Fibroblast of the aortic adventitia (primary cell): ENCODE measurements at regions not wholly inside any gene's neighbourhood (a gene's known extent, or its start where the extent isn't known, plus 50 kb on each side); places are given as distances from the start of the nearest gene placed in this dataset.

Source experiments
- DNase-seq: peaks from one replicate; pipeline ENCODE4 v3.0.0-alpha.2; 2010; ENCODE audit warnings: low read depth
- H3K4me3 ChIP-seq: 2 replicates; pipeline ENCODE4 v1.5.1; 2011; ENCODE audit warnings: low read depth, mild to moderate bottlenecking, control low read depth, low read length, moderate library complexity
- TF ChIP-seq, protein P1 (sequence below): IDR thresholded peaks from 2 replicates; pipeline ENCODE4 v1.5.1; 2011; ENCODE audit warnings: mild to moderate bottlenecking, low read length, control low read depth, inconsistent platforms; ENCODE audit not compliant: insufficient read depth

DNA sequence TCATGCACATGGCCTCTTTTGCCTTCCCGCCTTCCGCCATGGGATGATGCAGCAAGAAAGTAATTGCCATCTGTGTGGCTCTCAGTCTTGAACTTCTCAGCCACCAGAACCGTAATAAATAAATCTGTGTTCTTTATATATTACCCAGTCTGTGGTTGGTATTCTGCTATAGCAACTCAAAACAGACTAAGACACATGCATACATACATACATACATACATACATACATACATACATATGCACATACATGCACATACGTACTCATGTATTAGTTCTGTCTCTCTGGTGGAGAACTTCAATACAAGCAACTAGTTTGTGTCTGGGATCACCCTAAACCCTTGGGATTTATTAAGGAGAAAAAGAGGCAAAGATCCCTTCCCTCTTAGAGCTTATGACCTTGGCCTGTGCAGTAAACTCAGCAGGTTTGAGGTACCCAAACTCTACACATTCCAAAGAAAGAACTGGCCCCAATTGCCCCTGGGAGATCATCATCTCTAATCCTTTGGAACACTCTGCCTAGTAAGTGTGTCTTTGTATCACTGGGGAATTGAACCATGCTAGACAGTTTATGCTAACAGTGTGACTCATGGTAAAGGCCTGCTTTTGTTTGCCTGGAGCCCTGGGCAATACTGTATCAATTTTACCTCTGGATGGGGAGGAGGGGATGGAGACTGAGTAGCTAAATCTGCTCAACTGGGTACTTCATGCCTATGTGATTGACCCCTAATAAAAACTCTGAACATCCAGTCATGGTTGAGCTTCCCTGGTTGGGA, 115.6 kb upstream of the LMCD1 start:
- TF ChIP-seq, protein P1, sequence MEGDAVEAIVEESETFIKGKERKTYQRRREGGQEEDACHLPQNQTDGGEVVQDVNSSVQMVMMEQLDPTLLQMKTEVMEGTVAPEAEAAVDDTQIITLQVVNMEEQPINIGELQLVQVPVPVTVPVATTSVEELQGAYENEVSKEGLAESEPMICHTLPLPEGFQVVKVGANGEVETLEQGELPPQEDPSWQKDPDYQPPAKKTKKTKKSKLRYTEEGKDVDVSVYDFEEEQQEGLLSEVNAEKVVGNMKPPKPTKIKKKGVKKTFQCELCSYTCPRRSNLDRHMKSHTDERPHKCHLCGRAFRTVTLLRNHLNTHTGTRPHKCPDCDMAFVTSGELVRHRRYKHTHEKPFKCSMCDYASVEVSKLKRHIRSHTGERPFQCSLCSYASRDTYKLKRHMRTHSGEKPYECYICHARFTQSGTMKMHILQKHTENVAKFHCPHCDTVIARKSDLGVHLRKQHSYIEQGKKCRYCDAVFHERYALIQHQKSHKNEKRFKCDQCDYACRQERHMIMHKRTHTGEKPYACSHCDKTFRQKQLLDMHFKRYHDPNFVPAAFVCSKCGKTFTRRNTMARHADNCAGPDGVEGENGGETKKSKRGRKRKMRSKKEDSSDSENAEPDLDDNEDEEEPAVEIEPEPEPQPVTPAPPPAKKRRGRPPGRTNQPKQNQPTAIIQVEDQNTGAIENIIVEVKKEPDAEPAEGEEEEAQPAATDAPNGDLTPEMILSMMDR: no peak
- H3K4me3 ChIP-seq: no peak overlapping the region
- DNase-seq: no peak

GRCh38 chr3:8387571-8387970, 114.1 kb upstream of the LMCD1 start:
- no peak overlapping the region for H3K4me3 ChIP-seq
- no peak for DNase-seq
- TF ChIP-seq, protein P1: no peak

GRCh38 chr3:8399686-8400085, 101.9 kb upstream of the LMCD1 start:
- DNase-seq: no peak
- H3K4me3 ChIP-seq: no peak overlapping the region
- TF ChIP-seq, protein P1: no peak

- TF ChIP-seq, protein P1: no peak
- DNase-seq: no peak
- no peak overlapping the region for H3K4me3 ChIP-seq
Observed at GRCh38 chr3:8400911-8401310, 100.7 kb upstream of the LMCD1 start.

- H3K4me3 ChIP-seq: no peak overlapping the region
- TF ChIP-seq, protein P1: no peak
Observed at GRCh38 chr3:8403996-8404395, 97.6 kb upstream of the LMCD1 start.

GRCh38 chr3:8405144-8405543, 96.5 kb upstream of the LMCD1 start:
- DNase-seq: no peak
- no peak overlapping the region for H3K4me3 ChIP-seq
- TF ChIP-seq, protein P1: no peak

More at GRCh38 chr3:8403996-8404395, 97.6 kb upstream of the LMCD1 start:
- no peak for DNase-seq

GRCh38 chr3:8406479-8406878, 95.1 kb upstream of the LMCD1 start:
- TF ChIP-seq, protein P1: no peak
- no peak overlapping the region for H3K4me3 ChIP-seq
- DNase-seq: no peak
